ENCODE measurements at regions not wholly inside any gene's neighbourhood (a gene's known extent, or its start where the extent isn't known, plus 50 kb on each side); places are given as distances from the start of the nearest gene placed in this dataset.

- no peak for TF ChIP-seq ZNF462 (CRISPR knock-in tag; IDR thresholded peaks at IDR 0.05)
- TF ChIP-seq NANOG (IDR thresholded peaks at IDR 0.05; ENCODE audit: borderline replicate concordance) = no peak
- no peak for TF ChIP-seq REST (IDR thresholded peaks at IDR 0.05; ENCODE audit: unreplicated experiment)
- TF ChIP-seq CREB1 (CRISPR knock-in tag; IDR thresholded peaks at IDR 0.05; ENCODE audit: low read depth) = no peak
- TF ChIP-seq EZH2 (IDR thresholded peaks at IDR 0.05; ENCODE audit: low read depth, unreplicated experiment) = no peak
- TF ChIP-seq EZH2phosphoT487 (IDR thresholded peaks at IDR 0.05; ENCODE audit: unreplicated experiment) = no peak
- no peak for TF ChIP-seq ETS1 (IDR thresholded peaks at IDR 0.05)
- no peak for TF ChIP-seq CTCF (conservative IDR thresholded peaks at IDR 0.05; ENCODE audit: low read depth in 2 of 2)
- TF ChIP-seq ZNF331 (CRISPR knock-in tag; IDR thresholded peaks at IDR 0.05; ENCODE audit: low read depth) = no peak
- no peak for TF ChIP-seq STAT1 (IDR thresholded peaks at IDR 0.05; ENCODE audit: unreplicated experiment)
- no peak for TF ChIP-seq JUNB (IDR thresholded peaks at IDR 0.05; ENCODE audit: unreplicated experiment)
Measured at GRCh38 chr20:55777641-55778040, 227.7 kb downstream of the CBLN4 start (continued).

Measured in GM23338 (cell line).